ENCODE measurements at regions not wholly inside any gene's neighbourhood (a gene's known extent, or its start where the extent isn't known, plus 50 kb on each side); places are given as distances from the start of the nearest gene placed in this dataset.

DNA sequence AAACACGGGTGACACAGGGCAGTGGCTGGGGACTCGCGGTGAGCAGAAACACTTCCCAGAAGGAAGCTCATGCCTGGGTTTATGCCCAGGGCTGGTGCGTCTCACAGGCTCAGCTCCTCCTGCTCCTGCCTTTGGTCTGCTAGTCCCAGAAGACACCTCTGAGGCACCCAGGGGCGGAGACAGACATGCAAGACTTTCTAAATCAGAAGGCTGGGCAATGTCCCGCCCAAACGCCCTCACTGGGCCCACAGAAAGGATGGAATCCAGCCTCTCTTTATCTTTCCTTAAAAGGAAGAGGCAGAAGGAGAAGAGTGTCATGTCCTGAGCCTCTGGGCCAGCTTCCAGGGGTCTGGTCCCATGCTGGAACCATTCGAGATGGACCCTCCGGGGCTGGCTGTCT lies 197.7 kb upstream of the RPL38 start:
- TF ChIP-seq ZNF384 (IDR thresholded peaks at IDR 0.05) = no peak
- no peak for TF ChIP-seq ELF4 (IDR thresholded peaks at IDR 0.05)
- TF ChIP-seq, protein P1, sequence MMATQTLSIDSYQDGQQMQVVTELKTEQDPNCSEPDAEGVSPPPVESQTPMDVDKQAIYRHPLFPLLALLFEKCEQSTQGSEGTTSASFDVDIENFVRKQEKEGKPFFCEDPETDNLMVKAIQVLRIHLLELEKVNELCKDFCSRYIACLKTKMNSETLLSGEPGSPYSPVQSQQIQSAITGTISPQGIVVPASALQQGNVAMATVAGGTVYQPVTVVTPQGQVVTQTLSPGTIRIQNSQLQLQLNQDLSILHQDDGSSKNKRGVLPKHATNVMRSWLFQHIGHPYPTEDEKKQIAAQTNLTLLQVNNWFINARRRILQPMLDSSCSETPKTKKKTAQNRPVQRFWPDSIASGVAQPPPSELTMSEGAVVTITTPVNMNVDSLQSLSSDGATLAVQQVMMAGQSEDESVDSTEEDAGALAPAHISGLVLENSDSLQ (IDR thresholded peaks at IDR 0.05) = no peak
- TF ChIP-seq SP1 (IDR thresholded peaks at IDR 0.05) = no peak
- TF ChIP-seq SUZ12 (IDR thresholded peaks at IDR 0.05) = no peak

Data from HEK293T (cell line).